ENCODE measurements at regions not wholly inside any gene's neighbourhood (a gene's known extent, or its start where the extent isn't known, plus 50 kb on each side); places are given as distances from the start of the nearest gene placed in this dataset.

DNA sequence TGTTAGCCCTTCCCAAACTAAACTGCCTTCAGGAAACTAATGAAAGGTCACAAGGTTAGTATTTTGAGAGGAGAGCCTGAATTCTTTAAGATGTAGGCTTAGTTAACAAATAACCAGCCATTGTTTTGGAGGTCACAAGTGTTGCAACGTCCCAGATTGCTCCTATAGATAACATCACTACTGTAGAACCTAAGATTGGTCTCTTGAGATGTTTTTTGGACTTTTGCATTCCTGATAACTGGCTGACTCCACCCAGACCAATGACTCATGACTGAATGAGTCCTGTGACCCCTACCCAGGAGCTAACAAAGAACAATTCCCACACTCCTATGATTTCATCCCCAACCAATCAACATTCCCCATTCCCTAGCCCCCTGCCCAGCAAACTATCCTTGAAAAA, 178.8 kb downstream of the SCP2D1 start:
- no peak for DNase-seq (ENCODE audit: extremely low read depth, low read depth)

DNA sequence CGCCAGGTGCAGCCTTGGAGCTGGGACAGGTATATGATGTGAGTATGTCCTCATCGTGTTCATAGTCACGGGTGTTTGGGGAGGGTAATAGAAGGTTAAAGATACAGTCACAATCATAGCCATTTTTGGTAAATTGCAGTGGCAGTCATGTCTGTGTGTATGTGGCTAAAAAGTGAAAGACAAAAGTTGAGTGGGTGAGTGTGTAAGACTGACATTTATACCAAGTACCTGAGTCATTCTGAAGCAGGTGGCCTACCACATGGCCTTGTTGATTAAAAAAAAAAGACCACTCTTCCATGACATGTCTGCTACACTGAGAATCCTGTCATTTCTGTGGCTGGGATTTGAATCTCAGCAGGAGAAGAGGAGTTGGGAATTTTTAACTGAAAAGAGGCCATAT, 181.9 kb downstream of the SCP2D1 start:
- DNase-seq (ENCODE audit: extremely low read depth, low read depth), result no peak

DNA sequence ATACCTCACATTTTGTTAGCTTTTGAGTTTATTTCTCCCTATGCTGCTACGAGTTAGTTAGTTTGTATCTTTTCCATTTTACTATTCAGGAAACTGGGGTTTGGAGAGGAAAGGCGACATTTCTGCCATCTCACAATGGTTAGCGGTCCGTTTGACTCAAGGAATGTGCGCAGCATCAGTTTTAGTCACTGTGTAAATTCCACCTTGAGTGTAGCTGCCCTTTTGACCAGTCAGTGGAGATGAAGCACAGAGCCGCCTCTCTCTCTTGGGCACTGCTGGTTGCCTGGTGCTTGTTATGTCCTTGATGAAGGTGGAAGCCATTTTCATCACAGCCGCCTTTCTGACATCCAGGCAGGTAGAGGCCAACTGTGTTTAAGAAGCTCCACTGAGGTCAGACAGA, 185.5 kb downstream of the SCP2D1 start:
- no peak for DNase-seq (ENCODE audit: extremely low read depth, low read depth)

DNA sequence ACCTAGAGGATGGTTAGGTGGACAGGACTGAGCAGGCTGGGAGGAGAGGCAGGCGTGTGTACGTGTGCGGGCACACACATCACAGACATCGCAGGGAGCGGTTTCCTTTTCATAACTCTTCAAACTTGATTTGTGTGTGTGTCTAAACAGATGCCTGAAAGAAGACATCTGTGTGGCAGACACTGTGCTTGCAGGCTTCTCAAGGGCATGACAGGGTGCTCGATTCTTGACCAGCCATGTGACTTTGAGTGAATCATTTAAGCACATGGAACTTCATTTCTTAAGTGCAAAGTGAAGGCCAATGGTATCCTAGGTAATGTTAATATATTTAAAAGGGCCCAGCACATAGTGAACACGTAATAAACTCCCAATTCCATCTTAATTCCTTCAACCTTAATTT, 186.5 kb downstream of the SCP2D1 start:
- DNase-seq (ENCODE audit: extremely low read depth, low read depth), result no peak

DNA sequence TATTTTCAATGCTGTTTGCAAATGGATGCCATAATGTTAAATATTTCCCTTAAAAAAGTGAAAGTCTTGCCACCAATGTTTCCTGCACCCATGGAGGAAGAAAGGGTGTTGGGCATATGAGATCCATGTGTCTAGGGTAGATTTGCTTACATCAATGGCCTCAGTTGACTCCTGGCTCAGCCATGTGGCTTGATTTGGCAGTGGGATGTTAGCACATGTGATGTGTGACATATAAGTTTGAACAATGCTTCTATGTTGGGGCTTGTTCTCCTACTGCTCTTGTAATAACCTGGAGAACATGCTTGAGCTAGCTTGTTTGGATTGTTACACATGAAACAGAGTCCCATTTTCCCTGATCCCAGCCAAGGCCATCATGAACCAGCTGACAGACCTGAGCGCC, 187.6 kb downstream of the SCP2D1 start:
- no peak for DNase-seq (ENCODE audit: extremely low read depth, low read depth)

DNA sequence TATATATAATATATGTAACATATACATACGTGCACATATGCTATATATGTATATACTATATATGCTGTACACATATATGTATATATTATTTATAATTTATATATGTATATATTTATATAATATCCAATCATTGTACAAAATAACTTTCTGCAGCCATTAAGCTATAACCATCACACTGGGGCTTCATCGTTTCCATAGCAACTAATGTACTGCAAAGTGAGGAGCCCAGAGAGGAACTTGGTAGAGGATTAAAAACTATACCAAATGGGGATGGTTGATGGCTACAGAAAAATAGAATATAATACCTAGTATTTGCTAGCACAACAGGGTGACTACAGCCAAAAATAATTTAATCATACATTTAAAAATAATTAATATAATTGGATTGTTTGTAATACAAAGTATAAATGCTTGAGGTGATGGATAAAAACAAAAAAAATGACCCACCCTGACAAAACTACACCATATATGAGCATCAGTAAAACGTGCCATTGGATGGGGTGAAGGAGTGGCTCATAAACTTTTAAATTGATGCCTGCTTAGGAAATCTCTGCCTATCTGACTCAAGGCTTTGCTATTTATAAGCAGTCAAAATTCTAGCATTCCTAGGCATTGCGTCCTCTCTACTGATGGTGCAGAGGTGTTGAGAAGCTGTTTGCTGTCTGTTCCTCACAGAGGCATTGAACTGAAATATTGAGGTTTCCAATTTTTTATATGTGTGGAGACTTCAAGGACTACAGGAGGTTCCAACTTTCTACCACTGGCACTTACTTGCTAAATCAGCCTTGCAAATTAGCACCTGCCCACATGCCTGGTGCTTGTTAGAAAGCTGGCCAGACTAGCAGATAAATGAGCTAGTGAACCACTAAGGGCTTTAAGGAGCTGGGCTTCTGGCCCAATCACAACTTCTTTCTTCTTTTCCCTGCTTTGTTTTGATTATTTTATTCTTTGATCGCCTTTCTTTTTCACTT, 190.1 kb downstream of the SCP2D1 start:
- no peak for DNase-seq (ENCODE audit: extremely low read depth, low read depth)

DNA sequence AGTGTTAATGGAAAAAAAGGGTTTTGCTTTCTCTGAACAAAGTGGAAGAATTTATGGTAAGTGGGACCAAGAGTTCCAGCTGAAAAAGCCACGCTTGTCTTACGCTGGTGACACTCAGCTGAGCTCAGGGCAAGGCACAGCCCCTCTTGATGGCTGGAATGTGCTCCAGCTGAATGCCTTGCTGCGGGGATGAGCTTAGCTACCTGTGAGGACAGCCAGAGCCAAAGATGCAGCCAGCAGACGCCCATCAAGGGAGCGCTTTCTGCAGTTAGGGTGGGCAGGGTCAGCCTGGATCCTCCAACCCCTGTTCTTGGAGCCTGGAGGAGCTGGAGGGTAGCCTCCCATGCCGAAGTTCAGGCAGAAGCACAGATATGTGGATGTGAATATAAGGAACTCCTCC, 191.4 kb downstream of the SCP2D1 start:
- no peak for DNase-seq (ENCODE audit: extremely low read depth, low read depth)

DNA sequence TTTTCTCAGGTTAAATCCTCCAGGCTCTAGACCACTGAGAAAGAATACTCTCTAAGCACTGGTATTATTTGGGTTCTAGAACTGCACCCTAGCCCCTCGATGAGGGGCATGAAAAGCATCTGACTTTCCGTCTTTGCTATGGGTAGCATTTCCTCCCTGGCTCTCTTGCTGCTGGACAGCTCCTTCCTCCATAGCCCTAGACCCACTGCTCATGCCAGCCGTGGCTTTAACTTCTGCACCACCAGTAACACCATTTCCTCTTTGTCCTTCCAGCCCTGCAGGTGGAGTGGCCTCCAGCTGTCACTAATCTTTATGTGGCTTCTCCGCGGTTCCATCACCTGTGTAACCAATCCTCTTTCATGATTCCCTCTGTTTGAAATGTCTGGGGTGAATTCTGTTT, 194.9 kb downstream of the SCP2D1 start:
- DNase-seq (ENCODE audit: extremely low read depth, low read depth), result no peak

DNA sequence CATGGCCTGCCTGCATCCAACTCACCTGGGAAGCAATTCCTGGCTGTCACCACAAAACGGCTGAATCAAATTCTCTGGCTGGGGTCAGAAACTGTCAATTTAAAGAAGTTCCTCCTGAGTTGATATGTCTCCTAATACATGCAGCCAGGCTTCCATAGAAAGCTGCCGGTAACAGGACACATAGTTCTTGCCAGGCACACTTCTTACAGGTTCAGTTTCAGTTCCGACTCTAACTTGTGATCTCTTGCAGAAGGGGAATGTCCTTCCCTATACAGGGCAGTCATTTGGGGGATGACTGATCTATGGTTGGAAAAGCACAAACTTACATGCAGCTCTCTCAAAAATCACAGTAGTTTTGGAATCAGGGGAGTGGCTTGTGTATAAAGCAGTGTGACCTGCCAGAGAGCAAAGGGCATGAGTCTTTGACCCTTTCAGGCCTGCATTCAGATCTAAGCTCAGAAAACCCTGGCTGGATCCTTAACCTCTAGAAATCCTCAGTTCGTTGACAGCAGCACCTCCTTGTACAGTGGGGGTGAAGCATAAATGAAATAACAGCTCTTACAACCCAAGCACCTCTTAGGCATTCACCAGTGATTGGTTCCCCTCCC, 195.6 kb downstream of the SCP2D1 start:
- no peak for DNase-seq (ENCODE audit: extremely low read depth, low read depth)

DNA sequence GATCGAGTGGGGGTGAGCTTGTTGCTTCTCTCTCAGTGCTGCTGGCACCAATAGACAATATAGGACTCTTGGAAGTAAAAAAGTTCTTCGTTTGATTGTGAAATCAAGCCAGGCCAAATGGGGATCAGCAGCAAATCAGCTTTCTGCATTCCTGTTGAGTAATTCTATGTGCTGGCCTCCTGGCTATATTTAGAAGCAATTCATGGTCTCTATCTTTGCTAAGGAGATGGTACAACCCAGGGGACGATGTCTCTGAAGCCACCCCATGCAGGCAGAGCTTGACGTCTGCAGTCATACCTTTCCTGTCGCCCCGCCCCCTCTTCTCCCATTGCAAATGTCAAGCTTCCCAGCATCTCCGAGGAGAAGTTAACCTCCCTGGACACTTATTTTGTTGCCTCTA, 199.1 kb downstream of the SCP2D1 start:
- DNase-seq (ENCODE audit: extremely low read depth, low read depth), result no peak

DNA sequence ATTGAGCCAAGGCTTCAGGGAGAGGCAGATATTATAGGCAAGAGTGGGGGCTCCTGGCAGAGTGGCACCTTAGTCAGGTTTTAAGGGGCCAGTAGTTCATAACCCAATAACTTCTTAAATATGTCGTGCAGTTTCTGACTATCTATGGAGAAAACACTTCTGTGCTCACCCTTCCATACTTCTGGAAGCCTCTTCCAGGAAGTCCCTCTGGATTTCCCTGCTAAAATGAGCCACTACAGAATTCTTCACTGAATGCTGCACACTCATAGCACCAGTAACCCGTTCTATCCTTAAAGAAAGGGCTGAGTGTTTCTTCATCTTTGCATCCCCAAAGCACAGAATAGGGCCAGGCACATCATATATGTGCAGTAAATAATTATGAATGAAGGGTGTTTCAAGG, 198.5 kb upstream of the SLC24A3 start:
- no peak for DNase-seq (ENCODE audit: extremely low read depth, low read depth)

DNA sequence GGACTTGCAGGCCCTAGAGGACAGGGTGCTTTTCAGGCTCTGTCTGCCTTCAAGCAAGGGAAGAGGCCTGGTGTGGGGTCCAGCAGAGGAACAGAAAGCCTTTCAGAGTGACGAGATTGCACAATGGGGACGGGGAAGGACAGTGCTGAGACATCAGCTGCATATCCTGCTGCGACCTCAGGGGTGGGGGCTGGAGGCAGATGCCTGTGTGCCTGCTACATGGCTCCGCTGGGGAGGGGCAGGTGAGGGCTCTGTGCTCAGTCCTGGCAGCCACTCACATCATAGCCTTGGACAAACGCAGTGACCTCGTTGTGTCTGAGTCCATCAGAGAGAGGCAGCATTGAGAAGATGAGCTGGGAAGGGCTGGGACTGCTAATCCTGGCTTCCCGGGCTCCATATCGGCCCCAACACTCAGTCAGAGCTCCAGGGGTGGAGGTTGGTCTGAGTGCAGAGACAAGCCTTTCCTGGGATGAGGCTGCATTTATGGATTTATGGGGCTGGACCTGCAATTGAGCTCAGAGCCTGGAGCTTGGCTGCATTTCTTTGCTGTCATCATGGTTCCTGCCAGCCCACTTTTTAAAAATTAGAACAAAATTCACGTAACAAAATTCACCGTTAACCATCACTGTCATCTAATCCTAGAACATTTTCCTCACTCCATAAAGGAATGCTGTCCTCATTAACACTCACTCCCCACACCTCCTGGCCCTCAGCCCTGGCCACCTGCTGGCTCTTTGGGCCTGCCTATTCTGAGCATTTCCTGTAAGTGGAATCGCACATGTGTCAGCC, 196.9 kb upstream of the SLC24A3 start:
- no peak for DNase-seq (ENCODE audit: extremely low read depth, low read depth)

DNA sequence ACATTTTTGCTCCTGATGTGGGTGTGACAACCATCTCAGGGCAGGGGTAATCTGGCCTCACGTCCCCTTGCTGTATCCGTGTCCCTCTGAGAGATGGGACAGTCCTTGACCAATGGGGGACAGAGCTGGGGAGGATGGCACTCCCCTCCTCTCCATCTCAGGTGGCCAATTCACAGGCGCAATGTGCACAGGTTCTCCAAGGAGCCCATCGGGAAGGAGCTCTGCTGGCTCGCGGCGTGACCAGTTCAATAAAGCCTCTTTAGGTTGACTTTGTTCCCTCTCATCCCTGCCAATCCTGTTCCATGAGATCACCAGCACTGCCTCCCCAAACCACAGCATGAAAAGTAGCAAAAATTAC, 196.3 kb upstream of the SLC24A3 start:
- DNase-seq (ENCODE audit: extremely low read depth, low read depth), result no peak

DNA sequence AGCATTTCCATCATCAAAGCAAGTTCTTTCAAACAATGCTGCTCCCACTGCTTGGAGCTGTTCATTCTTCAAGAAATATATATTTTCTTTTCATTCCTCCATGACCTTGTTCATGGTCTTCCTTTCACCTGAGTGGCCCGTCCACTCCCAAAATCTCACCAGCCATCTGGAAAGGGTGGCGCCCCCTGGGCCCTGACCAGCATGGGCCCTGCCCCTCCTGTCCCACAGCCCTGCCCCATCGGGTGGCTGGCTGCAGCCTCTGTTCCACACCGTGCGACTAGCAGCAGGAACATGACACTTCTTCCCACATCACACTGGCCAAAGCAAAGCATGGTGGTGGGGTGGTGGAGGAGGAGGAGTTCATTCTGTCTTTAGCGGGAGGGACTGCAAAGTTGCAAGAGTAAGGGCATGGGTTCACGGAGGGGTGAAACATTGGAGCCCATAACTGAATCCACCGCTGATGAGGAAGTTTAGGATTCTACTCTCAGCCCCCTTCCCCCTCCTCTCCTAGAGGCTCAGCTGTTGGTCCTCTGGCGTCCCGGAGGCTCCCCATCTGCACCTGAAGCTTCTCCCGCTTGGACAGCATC, 195.2 kb upstream of the SLC24A3 start:
- no peak for DNase-seq (ENCODE audit: extremely low read depth, low read depth)

DNA sequence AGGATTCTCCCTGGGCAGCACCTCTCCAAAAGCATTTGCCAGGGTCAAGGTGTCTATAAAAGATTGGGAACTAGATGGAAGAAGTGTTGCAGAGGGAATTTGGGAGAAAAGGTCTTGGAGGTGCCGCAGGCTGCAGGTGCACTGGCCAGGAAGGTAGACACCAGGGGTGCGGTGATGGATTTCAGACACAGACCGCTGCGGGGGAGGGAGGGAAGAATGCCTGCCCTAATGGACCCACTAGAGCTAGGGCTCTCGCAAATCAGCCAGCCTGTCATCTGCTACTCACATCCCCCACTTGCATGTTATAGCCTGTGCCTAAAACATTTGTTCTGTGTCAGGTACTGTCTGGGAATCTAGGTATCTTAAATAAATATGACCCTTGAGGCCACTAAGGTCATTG, 193.6 kb upstream of the SLC24A3 start:
- DNase-seq (ENCODE audit: extremely low read depth, low read depth), result no peak

DNA sequence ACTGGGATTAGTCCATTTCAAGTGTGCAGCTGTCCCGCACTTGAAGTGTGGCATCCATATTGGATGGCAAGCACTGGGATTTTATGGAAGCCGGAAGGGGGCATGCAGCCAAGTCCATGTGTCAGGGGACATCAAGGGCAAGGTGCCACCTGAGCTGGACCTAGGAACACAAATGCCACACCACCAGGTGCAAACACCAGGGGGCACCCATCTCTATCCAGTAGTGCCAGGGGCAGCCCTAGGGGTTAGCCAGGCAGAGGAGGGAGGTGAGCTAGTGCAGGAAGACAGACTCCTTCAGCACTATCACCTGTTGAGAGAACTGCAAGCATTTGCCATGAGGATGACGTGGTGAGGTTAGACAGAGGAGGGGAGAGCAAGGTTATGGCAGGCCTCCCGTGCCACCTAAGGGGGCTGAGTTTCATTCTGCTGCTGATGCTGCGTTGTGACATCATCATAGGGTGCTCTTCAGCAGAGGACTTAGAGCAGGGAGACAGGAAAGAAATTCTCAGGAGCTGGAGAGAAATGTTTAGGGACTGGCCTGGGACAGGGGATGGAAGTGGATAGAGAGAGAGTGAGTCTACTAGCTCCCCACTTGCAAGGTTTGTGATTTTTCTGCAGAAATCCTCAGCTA, 192.6 kb upstream of the SLC24A3 start:
- no peak for DNase-seq (ENCODE audit: extremely low read depth, low read depth)

DNA sequence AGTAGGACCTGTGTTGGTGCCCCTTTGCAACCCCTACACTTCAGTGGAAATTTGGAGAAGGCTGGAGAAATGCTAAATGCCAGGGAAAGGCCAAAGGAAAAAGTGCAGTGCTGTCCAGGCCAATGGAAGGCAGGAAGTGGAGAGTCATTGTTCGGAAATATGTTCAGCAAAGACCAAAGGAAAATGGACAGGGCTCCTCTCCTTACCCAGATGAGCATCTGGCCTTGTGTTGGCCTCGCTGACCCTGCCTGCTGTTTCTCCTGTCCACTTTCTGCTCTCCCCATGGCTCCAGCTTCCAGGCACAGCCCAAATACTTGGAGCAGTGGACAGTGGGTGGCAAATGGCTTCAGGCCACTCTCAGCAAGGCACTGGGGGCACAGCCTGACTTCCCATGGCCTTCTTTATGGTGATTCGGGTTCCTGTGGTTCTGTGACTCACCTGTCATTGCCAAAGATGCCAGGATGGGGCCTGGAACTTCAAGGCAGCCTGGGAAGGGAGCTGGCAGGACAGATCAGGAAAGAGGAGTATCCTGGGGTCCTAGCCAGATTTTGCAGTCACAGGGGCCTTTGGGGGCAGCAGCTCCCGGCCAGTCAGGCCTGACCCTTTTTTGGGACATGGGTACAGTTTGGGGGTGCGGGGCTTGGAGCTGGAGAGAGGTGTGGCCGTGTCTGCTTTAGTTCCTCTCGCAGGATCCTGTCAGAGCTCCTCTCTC, 190.9 kb upstream of the SLC24A3 start:
- DNase-seq (ENCODE audit: extremely low read depth, low read depth), result no peak

DNA sequence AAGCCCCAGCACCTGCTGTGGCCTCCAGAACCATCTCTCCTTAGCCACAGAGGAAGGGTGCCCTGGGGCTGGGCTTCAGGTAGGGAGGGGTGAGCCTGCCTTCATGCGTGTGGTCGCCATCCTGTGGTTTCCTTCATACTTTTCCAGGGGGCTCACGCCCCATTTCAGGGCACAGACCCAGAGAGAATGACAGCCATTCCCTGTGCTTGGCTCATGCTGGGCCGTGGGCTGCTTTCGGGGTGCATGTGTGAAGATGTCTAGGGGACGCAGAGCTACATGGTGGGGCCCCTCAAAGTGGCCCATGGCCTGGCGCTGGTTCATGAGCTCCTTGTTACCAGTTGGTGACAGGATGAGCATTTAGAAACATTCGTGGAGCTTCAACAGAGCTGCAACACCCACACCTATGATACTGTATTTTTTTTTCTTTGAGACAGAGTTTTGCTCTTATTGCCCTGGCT, 190.3 kb upstream of the SLC24A3 start:
- no peak for DNase-seq (ENCODE audit: extremely low read depth, low read depth)

DNA sequence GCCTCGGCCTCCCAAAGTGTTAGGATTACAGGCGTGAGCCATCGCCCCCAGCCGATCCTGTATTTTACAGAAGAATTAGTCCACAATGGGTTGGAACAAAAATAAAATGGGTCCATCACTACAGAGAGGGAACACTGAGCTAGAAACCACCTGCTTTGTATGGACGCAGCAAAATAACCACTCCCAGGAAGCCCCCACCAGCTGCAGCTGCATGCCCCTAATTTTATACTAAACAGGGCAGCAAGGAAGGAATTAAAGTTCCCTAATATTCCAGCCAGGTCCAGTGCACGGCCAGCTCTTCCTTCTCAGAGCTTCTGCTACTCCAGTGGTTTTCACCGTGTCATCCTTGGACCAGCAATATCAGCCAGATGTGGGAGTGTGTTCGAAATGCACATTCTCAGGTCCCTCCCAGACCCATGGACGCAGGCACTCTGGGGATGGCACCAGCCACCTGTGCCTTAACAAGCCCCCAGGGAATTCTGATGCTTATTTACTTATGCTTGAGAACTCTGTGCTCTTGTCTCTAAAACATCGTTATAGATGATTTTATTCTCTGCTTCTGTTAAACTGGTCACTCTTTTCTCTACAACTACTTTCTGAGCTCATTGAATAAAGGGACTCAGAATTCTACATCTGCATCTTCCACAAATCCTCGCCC, 189.5 kb upstream of the SLC24A3 start:
- DNase-seq (ENCODE audit: extremely low read depth, low read depth), result no peak

All from NCI-H460 (cell line).